ENCODE measurements at regions not wholly inside any gene's neighbourhood (a gene's known extent, or its start where the extent isn't known, plus 50 kb on each side); places are given as distances from the start of the nearest gene placed in this dataset.

DNA sequence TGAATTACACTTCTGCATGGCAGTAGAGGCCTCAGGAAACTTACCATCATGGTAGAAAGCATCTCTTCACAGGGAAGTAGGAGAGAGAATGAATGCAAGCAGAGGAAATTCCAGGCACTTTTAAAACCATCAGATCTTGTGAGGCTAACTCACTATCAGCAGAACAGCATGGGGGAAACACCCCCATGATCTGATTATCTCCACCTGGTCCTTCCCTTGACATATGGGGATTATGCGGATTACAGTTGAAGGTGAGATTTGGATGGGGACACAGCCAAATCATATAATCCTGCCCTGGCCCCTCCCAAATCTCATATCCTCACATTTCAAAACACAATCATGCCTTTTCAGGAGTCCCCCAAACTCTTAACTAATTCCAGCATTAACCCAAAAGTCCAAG lies 691.1 kb downstream of the SI start:
- Histone ChIP-seq H3K9ac (no peak overlapping the region), H3K4me1 (ENCODE audit: control insufficient read depth in 1 of 2, insufficient read depth in 2 of 2, low read depth in 1 of 2, low read length in 1 of 2) (no peaks in the 10 kb centered on the region), H3K79me2 (ENCODE audit: insufficient read depth) (no peaks in the 10 kb centered on the region), H3K27ac (ENCODE audit: low read depth in 2 of 2, low read length in 1 of 2) (no peak overlapping the region), H2AFZ (ENCODE audit: low read depth) (no peak overlapping the region), H3K4me2 (no peak overlapping the region), H4K20me1 (ENCODE audit: insufficient read depth) (no peaks in the 10 kb centered on the region), H3K27me3 (ENCODE audit: insufficient read depth) (no peaks in the 10 kb centered on the region), H3K36me3 (replicated peaks in 1 of 2; ENCODE audit: control insufficient read depth in 1 of 2, insufficient read depth in 2 of 2, low read length in 1 of 2) (no peaks in the 10 kb centered on the region), H3K4me3 (ENCODE audit: low read depth in 2 of 2, low read length in 1 of 2) (no peak overlapping the region), H3F3A (replicated peaks; ENCODE audit: insufficient read depth) (no peaks in the 10 kb centered on the region), H3K9me3 (no peaks in the 10 kb centered on the region), H3K9me2 (no peaks in the 10 kb centered on the region)
- CTCF ChIA-PET = no interaction called here
- TF ChIP-seq MEF2A (IDR thresholded peaks at IDR 0.05; ENCODE audit: borderline replicate concordance, low read depth) (no peak), MXI1 (IDR thresholded peaks at IDR 0.05; ENCODE audit: low read depth, low read length) (no peak), NFIC (IDR thresholded peaks at IDR 0.05; ENCODE audit: borderline replicate concordance) (no peak), FOXJ3 (CRISPR knock-in tag; IDR thresholded peaks at IDR 0.05) (no peak), GABPA (IDR thresholded peaks at IDR 0.05; ENCODE audit: low read depth) (no peak), TEAD4 (IDR thresholded peaks at IDR 0.05; ENCODE audit: borderline replicate concordance, insufficient read depth) (no peak), FOXM1 (IDR thresholded peaks at IDR 0.05; ENCODE audit: low read depth) (no peak), TAF1 (IDR thresholded peaks at IDR 0.05; ENCODE audit: borderline replicate concordance, low read depth, low read length) (no peak)
- TF ChIP-seq, protein P1, sequence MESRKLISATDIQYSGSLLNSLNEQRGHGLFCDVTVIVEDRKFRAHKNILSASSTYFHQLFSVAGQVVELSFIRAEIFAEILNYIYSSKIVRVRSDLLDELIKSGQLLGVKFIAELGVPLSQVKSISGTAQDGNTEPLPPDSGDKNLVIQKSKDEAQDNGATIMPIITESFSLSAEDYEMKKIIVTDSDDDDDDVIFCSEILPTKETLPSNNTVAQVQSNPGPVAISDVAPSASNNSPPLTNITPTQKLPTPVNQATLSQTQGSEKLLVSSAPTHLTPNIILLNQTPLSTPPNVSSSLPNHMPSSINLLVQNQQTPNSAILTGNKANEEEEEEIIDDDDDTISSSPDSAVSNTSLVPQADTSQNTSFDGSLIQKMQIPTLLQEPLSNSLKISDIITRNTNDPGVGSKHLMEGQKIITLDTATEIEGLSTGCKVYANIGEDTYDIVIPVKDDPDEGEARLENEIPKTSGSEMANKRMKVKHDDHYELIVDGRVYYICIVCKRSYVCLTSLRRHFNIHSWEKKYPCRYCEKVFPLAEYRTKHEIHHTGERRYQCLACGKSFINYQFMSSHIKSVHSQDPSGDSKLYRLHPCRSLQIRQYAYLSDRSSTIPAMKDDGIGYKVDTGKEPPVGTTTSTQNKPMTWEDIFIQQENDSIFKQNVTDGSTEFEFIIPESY (IDR thresholded peaks at IDR 0.05; ENCODE audit: borderline replicate concordance, low read depth) = no peak
- TF ChIP-seq, protein P2, sequence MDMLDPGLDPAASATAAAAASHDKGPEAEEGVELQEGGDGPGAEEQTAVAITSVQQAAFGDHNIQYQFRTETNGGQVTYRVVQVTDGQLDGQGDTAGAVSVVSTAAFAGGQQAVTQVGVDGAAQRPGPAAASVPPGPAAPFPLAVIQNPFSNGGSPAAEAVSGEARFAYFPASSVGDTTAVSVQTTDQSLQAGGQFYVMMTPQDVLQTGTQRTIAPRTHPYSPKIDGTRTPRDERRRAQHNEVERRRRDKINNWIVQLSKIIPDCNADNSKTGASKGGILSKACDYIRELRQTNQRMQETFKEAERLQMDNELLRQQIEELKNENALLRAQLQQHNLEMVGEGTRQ (IDR thresholded peaks at IDR 0.05; ENCODE audit: borderline replicate concordance, low read depth, low read length) = no peak
- TF ChIP-seq, protein P3, sequence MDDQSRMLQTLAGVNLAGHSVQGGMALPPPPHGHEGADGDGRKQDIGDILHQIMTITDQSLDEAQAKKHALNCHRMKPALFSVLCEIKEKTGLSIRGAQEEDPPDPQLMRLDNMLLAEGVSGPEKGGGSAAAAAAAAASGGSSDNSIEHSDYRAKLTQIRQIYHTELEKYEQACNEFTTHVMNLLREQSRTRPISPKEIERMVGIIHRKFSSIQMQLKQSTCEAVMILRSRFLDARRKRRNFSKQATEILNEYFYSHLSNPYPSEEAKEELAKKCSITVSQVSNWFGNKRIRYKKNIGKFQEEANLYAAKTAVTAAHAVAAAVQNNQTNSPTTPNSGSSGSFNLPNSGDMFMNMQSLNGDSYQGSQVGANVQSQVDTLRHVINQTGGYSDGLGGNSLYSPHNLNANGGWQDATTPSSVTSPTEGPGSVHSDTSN (IDR thresholded peaks at IDR 0.05) = no peak
- no CpG with 5 or more reads among the region's 1 CpG for WGBS (ENCODE audit: low lambda C conversion rate)
- no peak for DNase-seq
- POLR2A ChIA-PET = no interaction called here

DNA sequence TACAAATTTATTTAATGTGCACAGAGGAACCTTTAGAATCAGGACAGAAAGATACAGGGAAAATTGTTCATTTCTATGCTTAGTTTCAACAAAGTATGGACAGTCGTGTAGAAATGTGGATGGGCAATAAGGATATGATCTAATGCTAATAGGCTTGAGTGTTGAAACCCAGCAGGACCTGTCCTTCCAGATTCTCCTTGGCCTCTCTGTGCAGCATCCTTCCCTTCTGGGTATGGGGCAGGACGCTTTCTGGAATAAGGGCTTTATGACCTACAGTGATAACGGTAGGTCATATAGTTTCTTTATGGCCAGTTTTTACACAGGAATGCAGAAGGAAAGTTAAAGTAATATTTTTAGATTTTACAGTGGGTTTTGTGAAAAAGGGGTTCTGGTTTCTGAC lies 698.1 kb downstream of the SI start:
- 67% methylated on average over 3 of the region's 3 CpGs for WGBS (ENCODE audit: low lambda C conversion rate)
- H3K79me2 ChIP-seq (ENCODE audit: insufficient read depth) = no peaks in the 10 kb centered on the region

More for the DNA sequence above, 698.1 kb downstream of the SI start:
- no peaks in the 10 kb centered on the region for H3K9me2 ChIP-seq
- no peaks in the 10 kb centered on the region for H3K9me3 ChIP-seq
- ChIA-PET CTCF (no interaction called here), POLR2A (no interaction called here)
- H3K4me1 ChIP-seq (ENCODE audit: control insufficient read depth in 1 of 2, insufficient read depth in 2 of 2, low read depth in 1 of 2, low read length in 1 of 2) = no peaks in the 10 kb centered on the region
- H3K36me3 ChIP-seq (replicated peaks in 1 of 2; ENCODE audit: control insufficient read depth in 1 of 2, insufficient read depth in 2 of 2, low read length in 1 of 2) = no peaks in the 10 kb centered on the region
- no peak overlapping the region for H3K4me3 ChIP-seq (ENCODE audit: low read depth in 2 of 2, low read length in 1 of 2)
- no peaks in the 10 kb centered on the region for H4K20me1 ChIP-seq (ENCODE audit: insufficient read depth)
- H3F3A ChIP-seq (replicated peaks; ENCODE audit: insufficient read depth) = peaks cover 3% of the 10 kb centered on the region
- no peak overlapping the region for H3K27ac ChIP-seq (ENCODE audit: low read depth in 2 of 2, low read length in 1 of 2)
- no peak for TF ChIP-seq GABPA (IDR thresholded peaks at IDR 0.05; ENCODE audit: low read depth)
- TF ChIP-seq, protein P4, sequence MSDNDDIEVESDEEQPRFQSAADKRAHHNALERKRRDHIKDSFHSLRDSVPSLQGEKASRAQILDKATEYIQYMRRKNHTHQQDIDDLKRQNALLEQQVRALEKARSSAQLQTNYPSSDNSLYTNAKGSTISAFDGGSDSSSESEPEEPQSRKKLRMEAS (IDR thresholded peaks at IDR 0.05; ENCODE audit: low read depth) = no peak
- no peak for TF ChIP-seq RAD21 (IDR thresholded peaks at IDR 0.05; ENCODE audit: low read length)
- no peak for TF ChIP-seq CHD2 (IDR thresholded peaks at IDR 0.05; ENCODE audit: low read length, partially characterized antibody)
- TF ChIP-seq, protein P1 (IDR thresholded peaks at IDR 0.05; ENCODE audit: borderline replicate concordance, low read depth) = no peak
- TF ChIP-seq NRF1 (IDR thresholded peaks at IDR 0.05; ENCODE audit: low read depth, low read length) = no peak
- no peak for TF ChIP-seq RCOR1 (IDR thresholded peaks at IDR 0.05; ENCODE audit: low read length)
- TF ChIP-seq, protein P5, sequence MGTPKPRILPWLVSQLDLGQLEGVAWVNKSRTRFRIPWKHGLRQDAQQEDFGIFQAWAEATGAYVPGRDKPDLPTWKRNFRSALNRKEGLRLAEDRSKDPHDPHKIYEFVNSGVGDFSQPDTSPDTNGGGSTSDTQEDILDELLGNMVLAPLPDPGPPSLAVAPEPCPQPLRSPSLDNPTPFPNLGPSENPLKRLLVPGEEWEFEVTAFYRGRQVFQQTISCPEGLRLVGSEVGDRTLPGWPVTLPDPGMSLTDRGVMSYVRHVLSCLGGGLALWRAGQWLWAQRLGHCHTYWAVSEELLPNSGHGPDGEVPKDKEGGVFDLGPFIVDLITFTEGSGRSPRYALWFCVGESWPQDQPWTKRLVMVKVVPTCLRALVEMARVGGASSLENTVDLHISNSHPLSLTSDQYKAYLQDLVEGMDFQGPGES (IDR thresholded peaks at IDR 0.05; ENCODE audit: low read depth, low read length) = no peak
- no peak for TF ChIP-seq ELF1 (IDR thresholded peaks at IDR 0.05)
- no peak for TF ChIP-seq JUND (IDR thresholded peaks at IDR 0.05)
- TF ChIP-seq EP300 (IDR thresholded peaks at IDR 0.05; ENCODE audit: borderline replicate concordance in 1 of 2, low read depth in 1 of 2, low read length in 1 of 2) = no peak
- no peak for TF ChIP-seq TAF1 (IDR thresholded peaks at IDR 0.05; ENCODE audit: borderline replicate concordance, low read depth, low read length)
- TF ChIP-seq TEAD4 (IDR thresholded peaks at IDR 0.05; ENCODE audit: borderline replicate concordance, insufficient read depth) = no peak
- no peak for TF ChIP-seq YY1 (IDR thresholded peaks at IDR 0.05; ENCODE audit: low read depth)
- no peak for TF ChIP-seq FOXM1 (IDR thresholded peaks at IDR 0.05; ENCODE audit: low read depth)
- TF ChIP-seq RXRA (IDR thresholded peaks at IDR 0.05; ENCODE audit: borderline replicate concordance, low read depth) = no peak
- TF ChIP-seq MEF2A (IDR thresholded peaks at IDR 0.05; ENCODE audit: borderline replicate concordance, low read depth) = no peak
- H3K4me2 ChIP-seq = no peak overlapping the region
- H3K9ac ChIP-seq = no peak overlapping the region
- no peak overlapping the region for H2AFZ ChIP-seq (ENCODE audit: low read depth)
- no peaks in the 10 kb centered on the region for H3K27me3 ChIP-seq (ENCODE audit: insufficient read depth)
- DNase-seq = no peak

All from SK-N-SH (cell line).